ENCODE measurements at regions not wholly inside any gene's neighbourhood (a gene's known extent, or its start where the extent isn't known, plus 50 kb on each side); places are given as distances from the start of the nearest gene placed in this dataset.
A peak's percentile ranks its signal among the peaks of the same experiment; 100 is the strongest.
"Not testable (repeated sequence)": the region's sequence is repeated elsewhere in the genome, so short reads cannot be mapped to it uniquely, and the experiment has no call there.

DNA sequence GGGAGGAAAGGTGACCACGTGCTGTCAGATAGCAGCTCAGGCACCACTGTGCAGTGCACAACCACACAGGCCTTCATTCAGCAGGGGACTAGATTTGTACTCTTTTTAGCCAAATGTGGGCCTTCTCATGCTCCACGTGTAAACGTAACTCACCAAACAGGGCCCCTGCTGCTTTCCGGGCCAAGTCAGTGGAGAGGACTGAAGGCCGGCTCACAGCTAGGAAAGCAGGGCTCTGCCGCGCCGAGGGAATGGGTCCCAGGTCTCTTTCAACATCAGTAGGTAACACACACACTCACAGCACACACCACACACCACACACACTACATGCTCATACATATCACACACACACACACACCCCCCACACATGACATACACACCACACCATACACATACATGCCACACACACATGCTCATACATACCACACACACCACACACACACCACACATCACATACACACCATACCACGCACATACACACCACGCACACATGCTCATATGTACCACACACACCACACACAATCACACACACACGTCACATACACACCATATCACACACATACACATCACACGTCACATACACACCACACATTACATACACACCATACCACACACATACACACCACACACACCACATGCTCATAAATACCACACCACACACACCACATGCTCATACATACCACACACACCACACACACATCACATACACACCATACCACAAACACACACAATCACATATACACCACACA lies 124.0 kb upstream of the ERG start:
- POLR2A ChIA-PET = no interaction called here
- no peak for DNase-seq
- Mint-ChIP-seq H3K4me1 (no peaks in the 10 kb centered on the region), H3K4me3 (no peak overlapping the region), H3K27ac (no peak overlapping the region), H3K27me3 (peaks cover 0 to 2% (median 0%) of the 10 kb centered on the region in 5 donors), H3K9me3 (no peaks in the 10 kb centered on the region), H3K36me3 (no peaks in the 10 kb centered on the region)
- ATAC-seq = no peak

DNA sequence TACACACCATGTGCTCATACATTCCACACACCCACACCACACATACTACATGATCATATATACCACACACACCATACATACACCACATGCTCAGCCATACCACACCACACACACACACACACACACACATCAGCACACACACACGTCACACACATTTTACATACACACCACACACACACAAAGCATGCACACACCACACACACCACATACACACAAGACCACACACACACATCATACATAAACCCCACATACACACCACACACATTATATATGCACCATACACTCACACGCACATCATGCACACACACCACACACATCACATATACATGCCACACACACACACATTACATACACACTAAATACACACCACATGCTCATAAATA lies 124.5 kb upstream of the ERG start:
- no peak for DNase-seq
- H3K4me1 Mint-ChIP-seq = no peaks in the 10 kb centered on the region
- H3K36me3 Mint-ChIP-seq = no peaks in the 10 kb centered on the region
- H3K27ac Mint-ChIP-seq = no peak overlapping the region
- peaks cover 0 to 2% (median 0%) of the 10 kb centered on the region in 5 donors for H3K27me3 Mint-ChIP-seq
- no peak for ATAC-seq
- POLR2A ChIA-PET = no interaction called here
- H3K4me3 Mint-ChIP-seq = no peak overlapping the region
- no peaks in the 10 kb centered on the region for H3K9me3 Mint-ChIP-seq

DNA sequence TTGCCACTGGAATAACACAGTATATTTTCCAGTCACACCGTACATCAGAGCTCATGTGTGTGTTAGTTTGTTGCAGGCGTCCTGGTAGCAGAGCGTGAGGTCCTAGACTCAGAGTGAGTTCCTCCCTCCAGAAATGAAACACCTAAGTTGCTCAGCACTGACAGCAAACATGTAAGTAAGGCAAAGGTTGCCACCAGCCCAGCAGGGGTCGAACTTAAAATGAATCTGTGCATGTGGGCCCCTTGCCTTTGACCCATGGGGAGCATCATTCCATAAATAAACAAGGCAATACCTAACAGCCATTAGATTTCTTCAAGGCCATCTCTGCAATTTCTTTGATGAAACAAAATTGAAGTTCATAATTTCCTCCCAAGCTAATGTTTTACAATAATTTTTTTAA lies 125.3 kb upstream of the ERG start:
- Mint-ChIP-seq H3K27ac (no peak overlapping the region), H3K36me3 (no peaks in the 10 kb centered on the region), H3K9me3 (no peaks in the 10 kb centered on the region), H3K4me1 (no peaks in the 10 kb centered on the region), H3K27me3 (peaks cover 0 to 6% (median 0%) of the 10 kb centered on the region in 5 donors), H3K4me3 (no peak overlapping the region)
- no peak for DNase-seq
- ATAC-seq = no peak
- POLR2A ChIA-PET = no interaction called here

DNA sequence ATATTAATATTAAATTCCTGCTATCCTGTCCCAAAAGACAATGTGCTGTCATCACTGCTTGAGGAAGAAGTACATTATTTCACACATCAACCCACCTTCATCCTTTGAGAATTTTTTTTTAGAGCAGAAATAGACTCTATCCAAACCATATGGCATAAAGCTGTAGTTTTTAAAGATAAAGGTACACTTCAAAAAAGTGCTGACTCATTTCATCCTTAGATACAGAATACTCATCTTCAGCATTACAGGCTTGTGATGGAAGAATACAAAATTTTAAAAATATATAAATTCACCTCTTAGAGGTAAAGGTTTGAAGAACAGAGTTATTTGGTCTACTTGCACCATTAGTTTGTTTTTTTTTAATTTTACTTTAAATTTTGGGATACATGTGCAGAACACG lies 126.7 kb upstream of the ERG start:
- ATAC-seq (no peak), DNase-seq (no peak)
- POLR2A ChIA-PET = no interaction called here
- Mint-ChIP-seq H3K9me3 (peaks cover 0 to 7% (median 4%) of the 10 kb centered on the region in 9 donors), H3K4me1 (no peaks in the 10 kb centered on the region), H3K27me3 (peaks cover 0 to 10% (median 2%) of the 10 kb centered on the region in 5 donors), H3K36me3 (peaks cover 0 to 4% (median 0%) of the 10 kb centered on the region in 3 donors), H3K4me3 (no peak overlapping the region), H3K27ac (no peak overlapping the region)

DNA sequence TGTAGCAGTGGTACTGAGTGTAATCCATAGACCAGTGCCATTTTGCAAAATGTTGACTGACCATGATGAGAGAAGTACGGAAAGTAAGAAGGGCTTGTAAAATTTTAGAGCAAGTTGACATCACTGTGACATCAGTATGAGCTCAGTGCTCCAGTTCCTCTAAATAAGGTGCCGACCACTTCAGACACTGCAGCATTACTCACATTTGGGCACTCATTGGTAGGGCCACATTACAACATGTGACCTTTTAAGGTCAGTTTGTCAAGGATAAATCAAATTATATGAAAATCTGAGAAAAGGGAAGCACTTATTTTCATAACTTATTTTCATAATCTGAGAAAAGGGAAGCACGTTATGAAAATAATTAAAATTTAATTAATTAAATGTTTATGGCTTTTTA lies 128.0 kb upstream of the ERG start:
- no peak overlapping the region for H3K4me3 Mint-ChIP-seq
- H3K27me3 Mint-ChIP-seq = peaks cover 2 to 17% (median 7%) of the 10 kb centered on the region in 5 donors
- ATAC-seq = no peak
- DNase-seq = no peak
- peaks cover 0 to 5% (median 0%) of the 10 kb centered on the region in 3 donors for H3K36me3 Mint-ChIP-seq
- no peak overlapping the region for H3K27ac Mint-ChIP-seq
- POLR2A ChIA-PET = no interaction called here
- H3K4me1 Mint-ChIP-seq = no peaks in the 10 kb centered on the region
- H3K9me3 Mint-ChIP-seq = peaks cover 0 to 19% (median 4%) of the 10 kb centered on the region in 9 donors

DNA sequence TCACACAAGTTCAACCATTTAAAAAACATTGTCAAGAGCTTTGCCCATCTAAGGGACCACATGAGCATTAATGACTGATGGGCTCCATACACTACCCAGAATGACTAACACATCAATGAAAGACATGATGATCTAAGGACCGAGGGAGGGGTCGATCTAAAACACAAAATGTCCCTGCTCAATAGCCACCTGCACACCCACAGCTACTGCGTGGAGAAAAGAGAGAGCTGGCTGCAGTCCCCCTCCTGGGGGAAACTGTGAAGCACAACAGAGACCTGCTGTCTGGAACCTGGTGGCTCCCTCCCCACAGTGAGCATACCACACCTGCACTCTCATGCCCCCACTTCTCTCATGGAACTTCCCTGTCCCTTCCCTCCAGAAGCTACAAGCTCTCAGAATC lies 130.1 kb upstream of the ERG start:
- H3K9me3 Mint-ChIP-seq = peaks cover 0 to 29% (median 7%) of the 10 kb centered on the region in 9 donors
- no peak for ATAC-seq
- H3K4me3 Mint-ChIP-seq = no peak overlapping the region

DNA sequence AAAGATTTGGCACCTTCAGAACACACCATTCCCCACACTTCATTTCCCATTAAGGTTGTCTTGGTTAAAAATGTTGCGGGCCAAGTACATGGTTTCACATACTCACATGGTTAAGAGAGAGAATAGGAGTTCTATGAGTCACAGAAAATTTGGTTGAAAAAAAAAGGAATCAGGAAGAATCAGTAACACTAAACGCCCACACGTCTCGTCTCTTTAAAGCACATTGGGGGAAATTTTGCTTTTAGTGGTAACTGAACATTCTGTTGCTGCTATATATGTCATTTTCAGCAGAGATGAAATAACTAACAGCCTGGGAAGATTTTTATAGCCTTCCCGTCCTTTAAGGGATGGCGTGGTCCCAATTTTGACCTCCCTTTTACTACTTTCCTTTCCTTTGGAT lies 132.9 kb upstream of the ERG start:
- Mint-ChIP-seq H3K9me3 (peaks cover 0 to 29% (median 8%) of the 10 kb centered on the region in 9 donors), H3K4me1 (no peaks in the 10 kb centered on the region), H3K36me3 (peaks cover 0 to 5% (median 0%) of the 10 kb centered on the region in 3 donors), H3K4me3 (no peak overlapping the region), H3K27ac (no peak overlapping the region), H3K27me3 (peaks cover 2 to 35% (median 15%) of the 10 kb centered on the region in 5 donors)
- POLR2A ChIA-PET = no interaction called here
- DNase-seq = no peak
- ATAC-seq = no peak

More for the DNA sequence above, 130.1 kb upstream of the ERG start:
- Mint-ChIP-seq H3K27me3 (peaks cover 2 to 33% (median 10%) of the 10 kb centered on the region in 5 donors), H3K4me1 (no peaks in the 10 kb centered on the region), H3K36me3 (peaks cover 0 to 5% (median 0%) of the 10 kb centered on the region in 3 donors), H3K27ac (no peak overlapping the region)
- no peak for DNase-seq
- POLR2A ChIA-PET = no interaction called here

DNA sequence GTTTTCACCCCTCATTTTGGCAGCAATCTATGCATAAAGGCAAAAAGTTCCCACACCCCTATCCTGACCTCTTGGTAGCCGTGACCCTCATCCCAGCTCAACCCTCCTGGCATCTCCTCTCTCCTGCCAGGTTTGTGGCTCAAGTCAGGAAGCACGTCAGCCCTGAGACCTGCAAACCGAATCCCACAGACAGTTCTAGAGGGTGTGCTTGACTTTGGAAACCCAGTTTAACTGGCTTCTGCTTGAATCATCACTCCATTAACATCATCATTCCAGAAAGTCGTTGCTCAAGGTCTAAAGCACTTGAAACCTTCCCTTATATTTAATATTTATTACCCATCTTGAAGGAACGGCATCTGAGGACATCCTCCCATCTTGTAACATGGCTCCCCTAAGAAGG lies 133.4 kb upstream of the ERG start:
- Mint-ChIP-seq H3K4me1 (no peaks in the 10 kb centered on the region), H3K4me3 (no peak overlapping the region), H3K27ac (no peak overlapping the region), H3K36me3 (peaks cover 0 to 5% (median 0%) of the 10 kb centered on the region in 3 donors), H3K27me3 (peaks cover 2 to 40% (median 15%) of the 10 kb centered on the region in 5 donors), H3K9me3 (peaks cover 0 to 29% (median 8%) of the 10 kb centered on the region in 9 donors)
- POLR2A ChIA-PET = no interaction called here
- DNase-seq (no peak), ATAC-seq (no peak)

DNA sequence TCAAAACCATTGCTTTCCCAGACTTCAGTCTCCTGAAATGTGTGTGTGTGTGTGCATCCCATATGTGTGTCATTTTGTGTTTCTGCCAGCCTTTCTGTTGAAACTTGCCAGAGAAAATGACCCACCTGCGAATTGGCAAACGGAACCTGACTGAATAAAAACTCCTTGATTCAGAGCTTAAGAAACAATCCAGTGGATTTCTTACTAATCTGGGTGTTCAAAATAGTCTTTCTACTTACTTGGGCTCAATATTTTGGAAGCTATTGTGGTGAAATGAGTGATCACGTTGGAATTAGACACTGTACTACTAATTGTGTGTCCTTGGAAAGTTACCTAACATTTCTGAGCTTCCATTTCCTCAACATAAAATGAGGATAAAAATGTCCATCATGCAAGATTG lies 138.9 kb upstream of the ERG start:
- Mint-ChIP-seq H3K27ac (no peak overlapping the region), H3K4me3 (no peak overlapping the region), H3K36me3 (peaks cover 0 to 6% (median 0%) of the 10 kb centered on the region in 3 donors), H3K4me1 (peaks cover 0 to 8% (median 5%) of the 10 kb centered on the region in 4 donors), H3K9me3 (peaks cover 0 to 25% (median 8%) of the 10 kb centered on the region in 9 donors), H3K27me3 (peaks cover 2 to 45% (median 8%) of the 10 kb centered on the region in 5 donors)
- POLR2A ChIA-PET = no interaction called here
- ATAC-seq (no peak), DNase-seq (no peak)

DNA sequence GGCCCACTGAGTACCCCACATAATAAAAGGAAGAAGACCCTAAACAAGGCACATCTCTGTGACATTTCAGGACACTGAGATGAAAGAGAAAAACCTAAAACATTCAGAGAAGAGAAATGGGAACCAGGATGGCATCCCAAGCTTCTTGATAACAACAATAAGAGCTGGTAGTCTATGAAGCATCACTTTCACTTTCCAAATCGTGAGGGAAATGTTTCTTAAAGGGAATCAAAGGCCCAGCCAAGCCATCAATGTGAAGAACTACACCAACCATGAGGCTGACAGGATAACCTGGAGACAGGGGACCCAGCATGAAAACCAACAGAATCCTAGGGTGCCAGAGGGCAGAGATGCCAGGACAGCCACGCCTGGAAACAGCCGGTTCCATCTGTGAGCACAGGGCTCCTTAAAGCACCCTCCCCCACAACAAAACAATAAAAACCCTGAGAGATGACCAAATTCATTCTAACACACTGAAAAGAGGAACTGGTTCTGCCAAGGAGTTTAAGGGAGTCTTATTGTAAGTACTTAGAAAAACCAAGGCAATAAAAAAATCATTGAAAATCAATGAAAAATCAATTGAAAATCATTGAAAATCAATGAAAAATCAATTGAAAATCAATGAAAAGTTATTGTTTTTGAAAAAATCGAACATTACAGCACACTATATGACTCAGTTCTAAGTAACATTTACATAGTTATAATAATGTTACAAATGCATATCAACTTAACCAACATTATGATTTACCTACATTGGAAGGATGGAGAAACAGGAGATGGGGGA lies 141.5 kb upstream of the ERG start:
- ATAC-seq (no peak), DNase-seq (no peak)
- H3K4me1 Mint-ChIP-seq = peaks cover 0 to 8% (median 5%) of the 10 kb centered on the region in 4 donors
- POLR2A ChIA-PET = no interaction called here
- peaks cover 0 to 21% (median 8%) of the 10 kb centered on the region in 9 donors for H3K9me3 Mint-ChIP-seq
- H3K4me3 Mint-ChIP-seq = peak overlapping the region in 3 of 10 donors; percentile 10 to 28 (median 12)
- peaks cover 6 to 37% (median 10%) of the 10 kb centered on the region in 5 donors for H3K27me3 Mint-ChIP-seq
- H3K36me3 Mint-ChIP-seq = peaks cover 0 to 6% (median 0%) of the 10 kb centered on the region in 3 donors
- no peak overlapping the region for H3K27ac Mint-ChIP-seq

DNA sequence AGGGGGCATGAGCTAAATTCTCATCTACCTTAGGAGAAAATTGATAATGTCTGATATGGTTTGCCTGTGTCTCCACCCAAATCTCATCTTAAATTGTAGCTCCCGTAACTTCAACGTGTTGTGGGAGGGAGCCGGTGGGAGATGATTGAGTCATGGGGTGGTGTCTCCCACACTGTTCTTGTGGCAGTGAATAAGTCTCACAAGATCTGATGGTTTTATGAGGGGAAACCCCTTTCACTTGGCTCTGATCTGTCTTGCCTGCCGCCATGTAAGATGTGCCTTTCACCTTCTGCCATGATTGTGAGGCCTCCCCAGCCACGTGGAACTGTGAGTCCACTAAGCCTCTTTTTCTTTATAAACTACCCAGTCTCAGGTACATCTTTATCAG lies 142.1 kb upstream of the ERG start:
- H3K36me3 Mint-ChIP-seq = not testable (repeated sequence)

DNA sequence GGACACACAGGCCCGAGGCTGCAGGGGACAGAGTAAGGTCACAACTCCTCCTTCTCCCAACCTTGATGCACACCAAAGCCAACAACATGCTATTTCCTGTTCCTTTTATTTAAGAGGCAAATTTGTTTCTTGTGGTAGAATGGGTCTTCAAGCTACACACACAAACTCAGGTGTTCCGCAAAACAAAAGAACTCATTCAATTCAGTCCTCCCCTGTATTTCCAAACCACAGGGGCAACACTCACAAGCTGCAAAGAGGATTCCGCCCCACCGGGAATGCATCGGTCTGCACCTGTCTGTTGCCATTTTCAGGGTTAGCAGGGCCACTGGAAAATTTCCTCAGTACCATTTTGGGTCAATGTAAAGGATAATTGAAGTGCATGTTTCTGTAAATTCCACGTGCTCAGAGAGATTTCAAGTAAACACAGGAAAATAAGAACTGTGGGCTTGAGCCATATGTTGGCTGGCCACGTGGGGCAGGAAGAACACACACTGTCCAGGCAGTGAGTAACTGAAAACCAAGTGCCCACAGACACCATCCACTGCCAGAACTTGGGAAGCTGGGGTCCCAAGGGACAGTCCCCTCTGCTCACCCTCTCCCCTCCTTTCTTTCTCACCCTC lies 145.2 kb upstream of the ERG start:
- H3K4me3 Mint-ChIP-seq = no peak overlapping the region
- POLR2A ChIA-PET = no interaction called here
- H3K27me3 Mint-ChIP-seq = peaks cover 6 to 28% (median 16%) of the 10 kb centered on the region in 5 donors
- ATAC-seq (no peak), DNase-seq (no peak)
- peaks cover 0 to 6% (median 0%) of the 10 kb centered on the region in 3 donors for H3K36me3 Mint-ChIP-seq
- no peak overlapping the region for H3K27ac Mint-ChIP-seq
- peaks cover 0 to 21% (median 3%) of the 10 kb centered on the region in 9 donors for H3K9me3 Mint-ChIP-seq
- peaks cover 0 to 8% (median 4%) of the 10 kb centered on the region in 4 donors for H3K4me1 Mint-ChIP-seq

More for the DNA sequence above, 142.1 kb upstream of the ERG start:
- Mint-ChIP-seq H3K27me3 (peaks cover 6 to 37% (median 8%) of the 10 kb centered on the region in 5 donors), H3K9me3 (peaks cover 0 to 21% (median 8%) of the 10 kb centered on the region in 9 donors)
- H3K4me3 Mint-ChIP-seq, DNase-seq, POLR2A ChIA-PET, H3K27ac Mint-ChIP-seq, ATAC-seq, H3K4me1 Mint-ChIP-seq: not testable (repeated sequence)

DNA sequence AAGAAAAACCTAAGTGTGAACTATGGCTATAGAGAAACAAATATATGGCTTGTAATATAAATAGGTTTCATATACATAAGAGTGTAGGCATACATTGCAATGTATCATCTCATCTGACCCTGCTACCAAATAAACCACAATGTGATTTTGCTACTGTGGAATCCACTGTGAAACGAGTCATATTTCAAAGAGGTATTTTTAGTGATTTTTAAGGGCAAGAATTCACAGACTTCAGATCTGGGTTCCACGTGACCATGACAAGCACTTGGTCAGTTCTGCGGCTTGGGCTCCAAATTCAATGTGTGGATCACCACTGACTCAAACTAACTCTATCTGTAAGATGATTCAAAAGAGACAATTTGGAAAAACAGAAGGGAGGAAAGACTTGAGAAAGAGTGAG lies 147.0 kb upstream of the ERG start:
- Mint-ChIP-seq H3K4me1 (no peaks in the 10 kb centered on the region), H3K36me3 (peaks cover 0 to 4% (median 0%) of the 10 kb centered on the region in 3 donors), H3K4me3 (no peak overlapping the region), H3K27me3 (peaks cover 5 to 26% (median 20%) of the 10 kb centered on the region in 5 donors), H3K9me3 (peaks cover 0 to 13% (median 3%) of the 10 kb centered on the region in 9 donors), H3K27ac (no peak overlapping the region)
- ATAC-seq (no peak), DNase-seq (no peak)
- POLR2A ChIA-PET = no interaction called here
